Endothelial cell of umbilical vein (primary cell): ENCODE measurements at regions not wholly inside any gene's neighbourhood (a gene's known extent, or its start where the extent isn't known, plus 50 kb on each side); places are given as distances from the start of the nearest gene placed in this dataset.

Experiments
- CTCF ChIP-seq, 2 donors: IDR thresholded peaks; 1 replicate in 1 of 2; 2 replicates in 1 of 2; pipeline ENCODE4 v1.5.1; 2011; ENCODE audit warnings: low read length in 2 of 2, mild to moderate bottlenecking in 2 of 2, moderate library complexity in 2 of 2, control low read depth in 1 of 2, inconsistent platforms in 1 of 2, low read depth in 1 of 2; ENCODE audit not compliant: insufficient read depth in 1 of 2; ENCODE audit errors: extremely low read depth in 1 of 2
- JUN ChIP-seq: IDR thresholded peaks from 2 replicates; pipeline ENCODE4 v1.6.1; 2011; ENCODE audit warnings: borderline replicate concordance, low read depth; ENCODE audit not compliant: insufficient read length, insufficient read depth
- MAX ChIP-seq: IDR thresholded peaks from 2 replicates; pipeline ENCODE4 v1.6.1; 2011; ENCODE audit not compliant: insufficient read depth, insufficient read length
- POLR2A ChIP-seq: IDR thresholded peaks from 2 replicates; pipeline ENCODE4 v1.6.1; 2012; ENCODE audit warnings: low read depth, mild to moderate bottlenecking, control low read depth, low read length
- POLR2AphosphoS5 ChIP-seq: IDR thresholded peaks from 2 replicates; pipeline ENCODE4 v1.6.1; 2012; ENCODE audit warnings: low read depth, mild to moderate bottlenecking, control low read depth, low read length, moderate library complexity; ENCODE audit not compliant: insufficient read depth

- TF ChIP-seq JUN (no peak), CTCF (IDR thresholded peaks at IDR 0.05; ENCODE audit: extremely low read depth in 1 of 2, insufficient read depth in 1 of 2, low read depth in 1 of 2, low read length in 2 of 2) (no peak), MAX (no peak), POLR2AphosphoS5 (no peak), POLR2A (no peak)
Observed at GRCh38 chr7:32259931-32260596, 189.9 kb upstream of the PDE1C start.
